Stimulated activated CD4-positive, alpha-beta T cell treated with anti-CD3 and anti-CD28 coated beads, Interleukin-12 subunit alpha, Interleukin-12 subunit beta, amount 100 ng/mL, for 48 hours (primary cell): ENCODE measurements at regions not wholly inside any gene's neighbourhood (a gene's known extent, or its start where the extent isn't known, plus 50 kb on each side); places are given as distances from the start of the nearest gene placed in this dataset.

Experiments used
- DNase-seq, 3 donors: peaks; one replicate each; pipeline ENCODE4 v3.0.0-alpha.2; 2020; ENCODE audit warnings: low read depth in 2 of 3, low spot score in 1 of 3

DNA sequence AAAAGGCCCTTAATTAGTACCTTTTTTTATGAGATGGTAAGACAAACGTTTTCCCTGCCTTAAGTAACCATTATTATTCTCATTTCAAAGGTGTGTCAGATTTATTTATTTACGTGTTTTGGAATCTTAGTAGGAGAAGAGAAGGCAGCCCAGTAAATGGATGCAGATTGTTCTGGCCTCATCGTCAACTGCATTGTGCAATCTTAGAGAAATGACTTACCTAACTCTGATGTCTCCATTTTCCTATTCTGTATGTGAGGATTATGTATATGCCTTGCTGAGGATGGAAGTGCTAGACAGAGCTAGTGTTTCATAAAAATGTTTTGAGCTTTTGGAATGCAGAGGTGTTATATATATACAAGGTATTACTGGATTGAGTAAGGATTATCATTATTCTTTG, 97.0 kb upstream of the JAG1 start:
- no peak for DNase-seq

DNA sequence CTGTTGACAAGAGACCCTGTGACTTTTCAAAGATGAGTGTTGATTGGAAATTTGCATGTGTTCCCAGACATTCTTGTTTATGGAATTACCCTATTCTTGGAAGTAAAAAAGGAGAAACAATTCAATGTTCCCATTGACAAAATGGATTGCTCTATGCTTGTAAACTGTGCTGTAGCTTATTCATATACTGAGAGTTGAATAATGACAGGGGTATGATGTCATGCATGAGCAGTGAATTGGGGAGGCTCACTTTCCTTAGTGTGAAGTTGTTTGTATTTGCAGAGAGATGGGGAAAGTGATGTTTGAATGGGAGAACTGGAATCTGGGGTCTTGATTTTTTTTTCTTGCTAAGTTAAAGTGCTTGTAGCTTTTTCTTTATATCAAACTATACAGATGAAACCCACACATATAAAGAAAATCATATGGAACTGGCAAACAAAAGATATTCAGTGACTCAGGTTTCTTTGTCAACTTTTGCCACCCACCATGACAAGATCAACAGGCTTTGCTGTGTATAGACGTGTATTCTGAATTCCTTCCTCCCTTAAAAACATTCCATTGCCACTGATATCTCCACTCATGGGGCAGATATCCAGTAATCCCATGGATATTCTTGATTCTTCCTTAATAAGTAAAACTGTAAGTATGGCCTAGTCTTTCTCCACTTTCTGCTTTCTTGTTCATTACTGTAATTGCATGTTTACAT, 97.8 kb upstream of the JAG1 start:
- DNase-seq: no peak

DNA sequence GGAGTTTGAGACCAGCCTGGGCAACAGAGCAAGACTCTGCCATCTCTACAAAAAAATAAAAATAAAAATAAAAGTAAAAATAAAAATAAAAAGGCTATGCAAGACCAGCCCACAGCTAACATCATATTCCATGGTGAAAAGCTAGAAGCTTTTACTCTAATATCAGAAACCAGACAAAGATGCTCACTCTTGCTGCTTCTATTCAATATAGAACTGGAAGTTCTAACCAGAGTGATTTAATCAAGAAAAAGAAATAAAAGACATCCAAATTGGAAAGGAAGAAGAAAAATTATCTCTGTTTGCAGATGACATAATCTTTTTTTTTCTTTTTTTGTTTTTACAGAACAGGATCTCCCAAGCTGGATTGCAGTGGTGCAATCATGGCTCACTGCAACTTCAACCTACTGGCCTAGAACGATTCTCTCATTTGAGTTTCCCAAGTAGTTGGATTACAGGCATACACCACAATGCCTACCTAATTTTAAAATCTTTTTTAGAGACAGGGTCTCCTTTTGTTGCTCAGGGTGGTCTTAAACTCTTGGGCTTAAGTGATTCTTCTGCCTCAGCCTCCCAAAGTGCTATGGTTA, 100.7 kb upstream of the JAG1 start:
- DNase-seq: no peak

DNA sequence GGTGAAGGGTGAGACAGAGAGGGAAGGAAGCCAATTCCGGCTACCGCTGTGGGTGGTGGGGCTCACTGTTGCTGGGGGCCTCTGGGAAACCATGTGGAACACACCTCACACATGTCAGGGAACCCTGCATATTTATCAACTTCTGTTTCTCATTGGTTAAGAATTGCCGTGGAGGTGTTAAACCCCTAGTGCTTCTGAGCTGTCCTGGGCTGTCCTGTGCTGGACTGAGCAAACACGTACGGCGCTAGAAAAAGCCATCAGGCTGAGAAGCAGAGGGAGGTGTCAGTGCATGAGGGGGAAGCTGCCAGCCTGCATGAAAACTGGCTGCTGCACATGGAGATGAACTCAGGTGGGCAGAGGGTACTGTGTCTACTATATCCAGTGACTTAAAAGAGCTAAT, 103.9 kb upstream of the JAG1 start:
- DNase-seq: no peak

DNA sequence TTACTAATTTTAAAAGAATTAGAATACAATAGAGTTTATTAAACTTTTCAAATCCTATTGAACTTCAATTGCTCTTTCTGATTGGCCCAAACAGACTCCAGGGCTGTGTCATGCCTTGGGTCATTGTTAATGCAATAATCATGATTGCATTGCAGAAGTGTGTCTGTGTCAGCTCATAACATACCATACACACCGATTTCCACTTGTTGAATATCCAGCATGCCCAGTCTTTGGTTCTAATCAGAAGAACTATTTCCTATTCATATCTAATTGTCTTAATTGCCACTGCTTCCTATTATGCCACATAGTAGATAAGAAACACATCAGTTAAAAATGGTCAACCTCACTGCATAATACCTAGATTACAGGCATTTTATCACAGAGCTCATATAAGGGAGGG, 106.1 kb upstream of the JAG1 start:
- DNase-seq: no peak

DNA sequence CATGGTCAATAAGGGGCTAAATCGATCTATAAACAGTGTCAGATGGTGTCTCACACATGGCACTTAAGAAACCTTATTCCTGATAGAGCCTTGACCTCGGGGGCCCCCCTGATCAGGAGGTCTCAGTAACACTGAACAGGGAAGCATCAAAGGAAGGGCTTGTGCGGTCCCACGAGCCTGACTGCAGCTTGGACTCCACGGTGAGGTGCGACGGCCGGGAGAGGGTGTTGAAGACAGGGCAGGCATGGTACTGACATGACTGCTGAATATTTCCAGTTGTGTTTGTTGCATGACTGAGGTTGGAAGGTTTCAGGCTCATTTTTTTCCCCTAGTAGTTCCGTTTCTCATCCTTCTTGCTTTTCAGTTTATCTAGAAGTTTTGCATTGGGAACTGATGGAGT, 107.1 kb upstream of the JAG1 start:
- DNase-seq: no peak

DNA sequence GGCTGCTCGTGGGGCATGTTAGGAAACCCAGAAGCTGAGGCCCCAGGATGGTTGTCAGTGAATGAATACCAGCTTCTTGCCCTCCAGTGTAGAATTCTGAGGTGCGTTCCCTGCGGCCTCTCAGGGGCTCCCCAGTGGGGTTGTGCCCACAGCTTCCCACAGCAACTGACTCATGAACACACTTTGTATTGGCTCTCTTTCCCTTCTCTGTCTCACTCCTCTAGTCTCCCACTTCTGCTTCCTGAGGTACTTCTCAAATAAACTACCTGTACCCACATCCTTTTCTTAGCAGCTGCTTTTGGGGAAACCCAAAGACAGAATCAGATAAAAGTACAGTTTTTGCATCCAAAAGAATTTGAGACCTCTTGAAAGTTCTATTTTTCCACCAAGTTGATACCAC, 107.7 kb upstream of the JAG1 start:
- no peak for DNase-seq

DNA sequence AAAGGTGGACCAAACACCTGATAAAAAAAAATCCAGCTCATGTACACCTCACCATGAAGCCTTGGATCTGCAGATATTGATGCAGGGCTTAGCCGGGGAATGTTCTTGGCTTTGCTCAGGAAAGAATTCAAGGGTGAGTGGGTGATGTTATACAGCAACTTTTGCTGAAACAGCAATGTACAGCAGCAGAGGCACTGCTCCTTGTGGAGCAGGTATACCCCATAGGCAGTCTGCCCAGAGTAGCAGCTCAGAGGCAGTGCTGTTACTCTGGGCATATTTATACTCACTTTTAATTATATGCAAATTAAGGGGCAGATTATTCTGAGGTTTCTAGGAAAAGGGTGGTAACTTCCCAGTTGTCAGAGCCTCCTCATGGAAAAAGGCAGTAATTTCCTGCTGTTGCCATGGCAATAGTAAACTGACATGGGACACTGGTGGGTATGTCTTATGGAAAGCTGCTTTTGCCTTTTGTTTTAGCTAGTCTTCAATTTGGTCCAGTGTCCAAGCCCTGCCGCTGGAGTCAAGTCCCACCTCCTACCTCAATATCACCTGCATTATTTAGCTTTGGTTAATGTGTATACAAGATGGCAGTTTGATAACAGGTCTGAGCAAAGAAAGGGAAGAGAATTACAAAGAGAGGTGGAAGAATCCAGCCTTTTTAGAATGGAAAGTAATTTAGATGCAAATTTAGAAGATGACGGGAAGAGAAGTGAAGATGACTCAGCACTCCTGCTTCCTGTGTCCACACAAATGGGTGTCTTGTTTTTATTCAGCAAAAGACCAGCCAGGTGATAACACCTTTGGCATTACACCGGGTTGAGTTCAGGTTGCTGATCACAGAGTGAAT, 110.1 kb upstream of the JAG1 start:
- no peak for DNase-seq

DNA sequence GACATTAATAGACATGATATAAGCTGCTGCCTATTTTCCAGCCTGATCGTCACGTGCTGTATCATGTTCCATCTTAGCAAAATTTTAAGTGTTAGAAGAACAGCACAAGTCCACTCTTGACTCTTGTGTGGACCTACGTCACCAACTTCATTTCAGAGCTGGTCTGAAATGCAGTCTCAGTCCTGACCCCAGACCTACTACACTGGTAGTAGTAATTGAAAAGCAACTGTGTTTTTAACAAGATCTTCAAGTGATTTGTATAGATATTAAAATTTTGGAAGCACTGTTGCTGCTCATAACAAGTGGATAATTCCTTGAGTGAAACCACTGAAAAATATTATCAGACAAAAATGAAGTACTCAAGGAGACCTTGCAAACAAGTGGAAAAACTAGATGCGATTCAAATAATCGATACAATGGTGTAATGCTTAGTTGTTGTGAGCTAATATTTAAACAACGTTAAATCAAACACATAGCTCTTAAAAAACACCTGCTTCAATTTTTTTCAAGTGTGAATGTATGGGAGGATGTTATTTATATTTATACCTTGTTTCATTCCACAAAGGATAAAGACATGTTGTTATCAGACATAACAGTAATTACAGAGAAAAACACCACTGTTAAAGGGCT, 110.9 kb upstream of the JAG1 start:
- no peak for DNase-seq

DNA sequence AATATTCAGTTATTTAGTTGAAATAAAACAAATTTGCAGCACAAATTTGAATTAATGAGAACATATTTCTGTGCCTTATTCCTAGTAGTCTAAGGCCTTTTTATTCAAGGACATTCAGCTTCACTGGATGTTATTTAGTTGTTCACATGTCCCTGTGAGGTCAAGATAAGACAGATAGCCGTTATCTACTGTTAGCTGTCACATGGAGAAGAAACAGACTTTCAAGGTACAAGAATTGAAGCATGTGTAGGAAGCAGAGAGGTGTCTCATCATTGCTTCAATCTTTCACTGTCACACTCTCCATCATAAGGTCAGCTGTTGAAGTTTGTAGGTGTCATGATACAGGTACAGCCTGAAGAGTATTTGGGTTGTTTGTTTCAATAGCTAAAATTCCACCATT, 112.9 kb upstream of the JAG1 start:
- no peak for DNase-seq

DNA sequence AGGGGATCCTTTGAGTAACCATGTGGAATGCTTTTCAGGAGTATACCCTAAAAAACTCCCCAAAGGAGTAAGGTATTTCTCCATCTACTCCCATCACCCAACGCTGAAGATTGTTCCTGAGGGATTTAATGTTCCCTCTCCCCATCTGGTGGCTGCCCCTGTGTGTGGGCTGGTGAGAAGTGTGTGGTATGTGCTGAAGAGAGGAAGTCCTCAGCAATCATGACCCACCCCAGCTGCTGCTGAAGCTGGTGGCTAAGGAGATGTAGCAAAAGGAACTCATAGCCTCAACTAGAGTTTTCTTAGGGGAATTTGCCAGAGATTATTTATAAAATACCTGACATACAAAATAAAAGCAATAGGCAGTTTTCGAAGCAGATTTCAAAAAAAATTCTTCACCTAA, 114.3 kb upstream of the JAG1 start:
- no peak for DNase-seq

DNA sequence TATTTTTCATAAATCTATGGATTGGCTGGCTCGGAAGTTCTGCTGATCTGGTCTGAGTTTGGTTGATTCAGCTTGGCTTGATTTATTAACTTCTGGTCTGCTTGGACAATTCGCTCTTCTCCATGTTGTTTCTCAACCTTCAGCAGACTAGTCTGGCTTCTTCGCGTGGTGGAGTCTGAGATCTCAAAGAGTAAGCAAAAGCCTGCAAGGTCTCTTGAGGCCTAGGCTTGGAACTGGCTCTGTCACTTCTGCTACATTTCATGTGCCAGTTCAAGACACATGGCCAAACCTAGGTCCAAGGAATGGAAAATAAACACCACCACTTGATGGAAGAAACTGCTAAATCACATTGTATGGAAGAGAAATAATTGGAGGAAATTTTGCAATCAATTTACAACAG, 115.1 kb upstream of the JAG1 start:
- DNase-seq: no peak

DNA sequence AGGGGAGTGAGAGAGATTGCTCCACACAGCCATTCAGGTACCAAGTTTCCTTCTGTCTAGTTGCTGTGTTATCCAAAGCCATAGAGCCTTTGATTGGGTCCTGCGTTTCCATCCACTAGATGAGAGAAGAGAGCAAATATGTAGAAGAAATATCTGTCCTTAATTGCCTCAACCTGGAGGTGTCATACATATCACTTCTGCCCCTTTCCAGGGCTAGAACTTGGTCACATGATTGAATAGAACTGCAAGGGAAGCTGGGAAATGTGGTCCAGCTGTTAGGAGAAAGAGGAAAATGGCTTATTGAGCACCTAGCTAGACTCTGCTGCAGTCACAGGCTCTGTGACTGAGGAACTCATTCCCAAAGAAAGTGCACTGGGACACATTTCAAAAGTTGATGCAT, 115.6 kb upstream of the JAG1 start:
- no peak for DNase-seq

DNA sequence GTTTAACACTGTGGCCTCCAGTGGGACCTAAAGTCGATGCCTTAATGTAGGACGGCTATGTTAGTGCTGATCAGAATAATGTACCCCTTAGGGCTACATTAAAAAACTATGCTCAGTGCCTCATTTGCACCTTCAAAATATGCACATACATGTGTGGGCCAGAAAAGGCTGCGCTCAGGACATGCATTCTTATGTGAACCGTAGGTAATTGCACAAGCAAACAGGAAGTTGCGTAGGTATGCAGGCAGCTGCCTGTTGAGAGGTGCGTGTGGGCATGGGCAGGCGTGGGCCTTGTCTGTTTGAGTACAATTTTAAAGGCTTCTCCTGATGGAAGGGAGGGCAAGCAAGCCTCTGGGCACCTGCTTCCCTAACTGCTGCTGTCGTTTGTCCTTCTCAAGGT, 116.2 kb upstream of the JAG1 start:
- DNase-seq: no peak

DNA sequence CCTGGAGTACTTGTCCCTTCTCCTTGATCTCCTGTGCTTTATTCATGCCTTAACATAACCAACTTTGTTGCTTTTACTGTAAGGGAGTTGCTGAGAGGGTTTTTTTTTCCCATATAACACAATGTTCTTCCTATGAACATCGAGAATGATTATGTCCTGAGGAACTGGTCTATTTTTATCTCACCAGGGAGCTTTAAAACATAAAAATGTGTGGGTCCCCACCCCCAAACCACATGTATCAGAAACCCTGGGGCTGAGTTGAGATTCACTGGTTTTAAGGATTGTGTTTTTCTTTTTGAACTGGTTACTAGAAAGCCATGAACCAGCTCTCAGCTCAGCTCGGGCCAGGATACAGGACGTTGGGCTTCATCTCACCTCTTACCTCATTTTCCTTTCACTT, 118.5 kb upstream of the JAG1 start:
- DNase-seq: no peak

DNA sequence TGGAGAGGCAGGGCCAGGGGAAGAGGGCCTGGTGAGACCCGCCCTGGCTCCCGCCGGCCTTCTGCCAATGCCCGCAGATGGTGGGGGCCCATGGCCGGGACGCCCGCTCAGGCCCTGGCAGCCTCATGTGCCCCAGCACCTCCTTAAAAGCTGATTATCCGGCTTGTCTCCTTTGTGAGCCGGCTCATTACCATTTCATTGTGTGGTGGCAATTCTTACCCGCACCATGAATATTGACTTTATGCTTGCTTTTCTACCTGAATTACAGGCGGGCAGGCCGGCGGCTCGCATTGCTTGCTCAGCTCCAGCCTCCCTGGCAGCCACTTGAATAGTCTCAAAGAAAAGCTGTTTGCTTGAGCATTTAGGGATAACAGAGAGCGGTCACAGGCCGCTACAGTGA, 120.0 kb upstream of the JAG1 start:
- DNase-seq: no peak

DNA sequence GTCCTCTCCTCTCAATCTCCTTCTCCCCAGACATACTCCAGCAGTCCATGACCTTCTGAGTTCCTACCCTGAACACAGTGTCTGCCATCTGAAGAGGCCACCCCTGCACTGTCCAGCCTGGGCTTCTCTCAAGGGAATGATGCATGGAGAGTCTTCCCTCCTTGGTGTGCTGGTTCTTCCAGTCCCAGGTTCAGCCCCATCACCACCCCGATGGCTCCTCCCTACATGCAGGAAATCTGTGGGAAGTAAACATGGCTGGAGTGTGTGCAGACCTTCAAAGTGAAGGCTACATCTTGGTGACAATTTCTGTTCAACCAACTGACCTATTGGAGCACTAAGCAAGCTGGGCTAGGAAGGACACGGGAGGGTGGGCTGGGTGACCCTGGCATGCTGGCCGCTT, 121.0 kb upstream of the JAG1 start:
- DNase-seq: no peak

DNA sequence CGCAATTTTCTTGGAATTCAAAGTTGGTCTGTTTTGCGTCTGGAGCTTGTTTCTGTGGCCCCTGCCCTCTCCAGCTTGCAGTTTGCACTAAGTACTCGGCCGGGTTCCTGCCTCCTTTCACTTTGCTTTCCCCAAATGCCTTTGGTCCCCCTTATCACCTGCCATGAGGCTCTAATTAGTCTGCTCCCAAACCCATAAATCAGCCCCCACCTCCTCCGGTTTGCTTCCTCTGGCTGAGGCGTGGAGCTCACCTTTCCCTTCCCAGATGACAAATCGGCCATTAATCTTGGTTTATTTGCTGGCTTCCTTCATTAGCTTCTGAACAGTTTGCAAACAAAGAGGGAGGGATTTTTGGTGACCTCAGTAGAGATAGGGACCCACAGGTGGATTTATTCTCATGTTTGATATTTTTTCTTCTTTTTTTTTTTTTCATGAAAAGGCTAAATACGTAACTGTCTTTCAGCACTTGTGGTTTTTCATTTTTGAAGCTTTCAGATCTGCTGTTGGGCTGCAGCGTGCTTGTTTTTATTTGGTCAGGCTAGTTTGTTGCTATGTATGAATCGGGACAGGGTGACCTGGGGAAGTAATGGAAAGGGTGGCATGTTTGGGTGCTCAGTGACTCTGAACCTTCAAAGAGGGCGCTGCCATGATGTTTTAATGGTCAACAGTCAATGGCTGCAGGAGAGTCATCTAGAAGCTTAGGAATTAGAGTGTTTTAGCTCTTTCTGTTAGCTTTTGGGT, 121.7 kb upstream of the JAG1 start:
- DNase-seq: no peak

DNA sequence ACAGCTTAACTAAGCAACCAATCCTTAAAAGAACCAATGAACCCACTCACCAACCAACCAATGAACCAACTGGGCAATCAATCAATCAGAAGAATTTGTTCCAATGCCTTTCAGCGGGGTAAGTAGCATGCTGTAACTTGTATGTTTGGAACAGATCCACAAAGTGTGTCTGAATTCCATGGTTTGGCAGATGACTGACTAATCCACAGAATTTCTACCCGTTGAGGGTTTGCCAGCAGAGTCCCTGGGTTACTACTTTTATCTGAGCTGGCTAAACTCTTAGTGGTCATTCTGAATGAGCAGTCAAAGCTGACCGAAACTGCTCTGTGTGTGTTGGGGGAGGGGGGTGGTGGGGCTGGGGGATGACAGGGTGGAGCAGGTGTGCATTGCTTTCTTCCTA, 125.0 kb upstream of the JAG1 start:
- no peak for DNase-seq

DNA sequence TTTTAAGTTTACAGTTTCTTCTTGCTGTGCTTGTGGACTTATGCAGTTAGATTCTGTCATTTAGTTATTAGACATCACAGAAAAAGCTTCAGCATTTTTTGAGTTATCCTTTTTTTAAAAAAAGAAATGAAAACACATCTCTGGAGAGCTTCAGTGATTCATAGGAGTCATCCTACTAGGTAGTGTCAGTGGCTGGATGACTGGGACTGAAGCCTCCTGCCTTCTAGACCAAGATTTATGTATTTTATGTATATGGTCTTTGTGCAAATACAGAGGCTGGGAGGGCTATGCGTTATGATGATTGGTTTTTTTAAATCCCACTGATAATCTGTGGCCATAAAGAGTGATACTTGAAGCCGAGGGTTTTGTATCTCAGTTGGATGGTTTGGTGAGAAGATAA, 125.9 kb upstream of the JAG1 start:
- no peak for DNase-seq

DNA sequence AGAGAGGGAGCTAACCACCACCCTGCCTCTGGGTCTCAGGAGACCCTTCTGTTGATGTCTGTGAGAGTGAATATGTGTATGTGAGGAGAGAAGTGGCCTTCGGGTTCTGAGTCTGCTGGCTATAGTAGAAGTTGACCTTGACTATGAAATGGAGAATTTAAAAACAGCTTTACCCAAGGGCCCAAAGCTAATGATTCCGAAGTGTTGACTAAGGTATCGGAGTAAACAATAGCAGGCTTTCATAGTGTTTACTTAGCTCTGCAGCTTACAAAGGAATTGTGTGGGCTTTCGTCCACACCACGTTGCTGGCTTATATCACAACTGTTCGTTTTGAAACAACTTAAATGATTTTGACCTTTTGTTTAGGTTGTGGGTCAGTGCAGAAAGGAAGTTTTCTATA, 126.5 kb upstream of the JAG1 start:
- no peak for DNase-seq
